CD4-positive, alpha-beta T cell treated with Interleukin-4 for 4 hours (primary cell): ENCODE measurements at regions not wholly inside any gene's neighbourhood (a gene's known extent, or its start where the extent isn't known, plus 50 kb on each side); places are given as distances from the start of the nearest gene placed in this dataset.
"Not testable (repeated sequence)": the region's sequence is repeated elsewhere in the genome, so short reads cannot be mapped to it uniquely, and the experiment has no call there.

ENCODE experiments used
- DNase-seq: peaks from one replicate; pipeline ENCODE4 v3.0.0-alpha.2; 2020

DNA sequence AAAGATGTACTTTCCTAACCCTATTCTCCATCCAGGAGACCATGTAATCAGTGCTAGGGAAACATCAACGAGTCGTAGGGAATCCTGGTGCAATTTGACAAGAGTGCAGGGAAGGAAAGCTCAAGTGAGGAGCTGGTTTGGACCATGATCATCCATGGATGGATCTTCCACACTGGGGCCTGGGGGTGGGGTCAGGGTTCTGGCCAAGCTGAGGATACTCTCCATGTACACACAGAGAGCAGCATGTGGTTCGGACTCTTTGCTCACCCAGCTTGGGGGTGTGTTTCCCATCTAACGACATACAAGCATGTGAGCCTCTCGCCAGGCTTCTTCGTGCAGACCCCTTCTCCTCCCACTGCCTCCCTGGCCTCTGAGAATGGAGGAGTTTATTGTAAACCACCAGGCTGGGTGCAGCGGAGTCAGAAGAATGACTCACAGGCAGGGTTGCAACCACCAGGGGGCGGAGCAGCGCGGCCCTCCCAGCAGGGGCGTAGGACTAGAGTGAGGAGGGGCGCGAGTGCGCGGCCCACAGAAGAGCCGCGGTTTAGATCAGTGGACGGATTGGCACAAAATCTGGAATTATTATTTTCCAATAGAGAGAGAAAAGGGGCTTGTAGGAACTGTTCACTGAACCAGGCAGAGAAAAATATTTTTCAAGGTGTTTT is 530.0 kb upstream of the B3GAT1 start:
- not testable (repeated sequence) for DNase-seq

DNA sequence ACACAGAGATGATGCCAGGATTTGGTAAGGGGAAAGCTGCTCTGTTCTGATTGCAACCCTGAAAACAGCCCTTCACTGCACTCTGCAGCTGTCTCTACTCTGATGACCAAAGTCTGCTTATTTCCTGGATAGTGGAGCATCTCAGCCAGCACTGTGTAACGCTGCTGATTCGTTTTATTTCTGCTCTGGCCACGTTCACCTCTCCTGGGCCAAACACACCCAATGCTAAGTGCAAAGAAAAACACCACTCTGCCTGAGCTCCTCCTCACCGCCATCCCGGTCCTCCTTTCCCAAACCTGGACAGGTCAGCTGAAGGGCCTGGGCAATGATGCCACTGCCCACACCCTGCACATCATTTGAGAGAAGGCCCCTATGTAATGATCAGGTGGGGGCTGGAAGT is 529.3 kb upstream of the B3GAT1 start:
- DNase-seq: no peak

DNA sequence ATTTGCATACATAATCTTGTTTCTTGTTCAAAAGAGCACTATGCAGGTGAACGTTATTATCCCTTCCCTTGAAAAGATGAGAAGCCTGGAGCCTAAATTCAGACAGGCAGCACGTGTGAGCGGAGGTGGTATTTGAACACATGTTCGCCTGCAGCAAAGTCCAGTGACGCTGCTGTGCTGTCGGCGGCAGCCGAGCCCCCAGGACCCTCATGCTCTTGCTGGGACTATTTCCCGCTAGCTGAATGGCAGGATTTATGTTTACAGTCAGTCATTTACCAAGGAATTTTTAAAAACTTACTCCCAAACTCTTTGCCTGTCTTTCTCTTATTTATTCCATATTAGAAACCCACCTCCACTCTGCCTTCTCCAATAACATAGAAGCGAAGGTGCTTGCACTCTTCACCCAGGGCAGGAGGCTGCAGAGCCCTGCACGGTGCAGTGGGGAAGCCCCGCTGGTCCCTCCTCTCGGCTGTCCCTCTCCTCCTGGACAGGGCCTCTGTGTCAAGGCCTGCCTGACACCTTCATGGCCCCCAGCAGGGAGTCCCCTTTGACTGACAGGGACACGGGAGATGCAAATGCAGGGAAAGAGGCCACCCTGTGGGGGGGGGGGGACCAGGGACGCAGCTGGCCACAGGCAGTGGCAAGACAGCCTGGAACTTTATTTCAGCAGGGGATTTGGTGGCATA is 528.5 kb upstream of the B3GAT1 start:
- no peak for DNase-seq

DNA sequence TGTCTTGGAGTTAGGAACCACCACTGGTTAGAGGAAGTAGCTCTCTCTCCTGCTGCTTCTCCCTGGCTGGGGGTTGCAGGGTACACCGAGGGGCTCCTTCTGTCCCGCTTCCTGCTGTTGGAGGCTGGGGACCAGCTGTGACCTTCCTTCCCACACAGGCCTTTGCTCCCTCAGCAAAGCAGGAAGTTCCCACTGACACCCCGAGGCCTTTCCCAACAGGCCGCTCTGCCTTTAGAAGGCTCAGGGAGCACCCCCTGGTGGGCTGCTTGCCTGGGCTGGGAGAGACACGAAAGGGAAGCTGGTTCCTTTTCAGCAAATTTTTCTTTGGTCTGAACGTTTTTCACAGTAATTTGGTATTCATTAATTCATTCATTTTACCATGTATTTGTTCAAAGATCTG is 527.9 kb upstream of the B3GAT1 start:
- DNase-seq: no peak

DNA sequence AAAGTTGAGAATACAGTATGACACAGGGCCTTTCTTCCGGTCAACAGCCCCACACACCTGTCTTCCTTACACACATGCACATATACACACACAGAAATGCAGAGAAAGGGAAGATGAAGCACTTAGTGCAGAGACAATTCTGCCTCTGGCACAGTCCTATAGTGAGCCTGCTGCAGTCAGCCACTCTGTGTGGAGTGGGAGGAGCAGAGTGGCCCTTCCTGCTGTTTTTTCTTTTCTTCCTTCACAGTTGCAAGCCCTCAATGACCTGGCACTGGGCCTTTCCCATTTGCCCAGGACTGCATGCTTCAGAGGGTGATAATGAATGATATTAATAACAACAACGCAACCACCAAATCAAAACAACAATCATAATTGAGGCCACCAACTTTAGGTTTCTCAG is 527.0 kb upstream of the B3GAT1 start:
- no peak for DNase-seq

DNA sequence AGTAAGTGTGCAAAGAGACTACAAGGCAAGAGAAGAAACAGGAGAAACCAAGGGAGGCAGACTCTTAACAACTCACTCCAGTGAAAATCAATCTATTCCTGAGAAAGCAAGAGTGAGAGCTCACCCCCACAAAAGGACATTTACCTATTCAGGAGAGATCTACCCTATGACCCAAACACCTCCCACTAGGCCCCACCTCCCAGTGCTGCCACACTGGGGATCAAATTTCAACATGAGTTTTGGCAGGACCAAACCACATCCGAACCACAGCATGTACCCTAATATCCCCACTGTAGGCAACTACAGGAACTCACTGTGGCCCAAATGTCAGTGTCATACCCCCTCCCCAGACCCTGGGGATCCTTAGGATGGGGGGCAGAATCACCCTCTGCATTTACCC is 526.2 kb upstream of the B3GAT1 start:
- DNase-seq: no peak

DNA sequence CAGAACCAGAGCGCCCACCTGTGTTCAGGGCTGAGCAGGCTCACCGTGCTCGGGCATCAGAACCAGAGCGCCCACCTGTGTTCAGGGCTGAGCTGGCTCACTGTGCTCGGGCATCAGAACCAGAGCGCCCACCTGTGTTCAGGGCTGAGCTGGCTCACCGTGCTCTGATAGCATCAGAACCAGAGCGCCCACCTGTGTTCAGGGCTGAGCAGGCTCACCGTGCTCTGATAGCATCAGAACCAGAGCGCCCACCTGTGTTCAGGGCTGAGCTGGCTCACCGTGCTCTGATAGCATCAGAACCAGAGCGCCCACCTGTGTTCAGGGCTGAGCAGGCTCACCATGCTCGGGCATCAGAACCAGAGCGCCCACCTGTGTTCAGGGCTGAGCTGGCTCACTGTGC is 525.2 kb upstream of the B3GAT1 start:
- DNase-seq: not testable (repeated sequence)

DNA sequence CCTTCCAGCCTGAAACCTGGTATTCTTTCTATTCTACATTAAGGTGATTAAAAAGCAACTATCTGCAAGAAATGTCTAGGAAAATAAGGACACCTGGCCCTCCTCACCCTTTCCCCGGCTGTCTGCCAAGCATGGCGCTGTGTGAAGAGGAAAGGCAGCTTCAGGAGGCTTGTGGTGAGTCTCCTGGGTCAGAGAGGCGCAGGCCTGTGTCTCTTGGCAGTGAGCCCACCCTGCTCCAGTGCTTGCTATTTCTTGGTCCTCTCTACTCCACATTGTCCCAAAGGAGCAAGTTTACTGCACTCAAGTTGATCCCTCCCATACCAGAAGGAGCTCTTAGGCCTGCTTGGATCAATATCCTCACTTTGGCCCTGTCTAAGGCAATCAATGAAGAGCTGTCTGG is 520.7 kb upstream of the B3GAT1 start:
- DNase-seq: no peak

DNA sequence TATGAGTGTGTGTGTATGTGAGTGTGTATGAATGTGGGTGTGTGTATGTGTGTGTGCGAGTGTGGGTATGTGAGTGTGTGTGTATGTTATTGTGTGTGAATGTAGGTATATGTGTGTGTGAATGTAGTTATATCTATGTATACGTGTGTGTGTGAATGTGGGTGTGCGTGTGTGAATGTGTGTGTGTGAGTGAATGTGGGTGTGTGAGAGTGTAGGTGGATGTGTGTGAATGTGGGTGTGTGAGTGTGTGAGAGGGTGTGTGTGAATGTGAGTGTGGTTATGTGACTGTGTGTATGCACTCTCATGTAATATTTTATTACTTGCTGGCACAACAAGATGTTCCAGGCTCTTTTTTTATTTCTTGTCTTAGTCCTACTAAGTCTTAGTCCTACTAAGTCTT is 513.4 kb upstream of the B3GAT1 start:
- no peak for DNase-seq

DNA sequence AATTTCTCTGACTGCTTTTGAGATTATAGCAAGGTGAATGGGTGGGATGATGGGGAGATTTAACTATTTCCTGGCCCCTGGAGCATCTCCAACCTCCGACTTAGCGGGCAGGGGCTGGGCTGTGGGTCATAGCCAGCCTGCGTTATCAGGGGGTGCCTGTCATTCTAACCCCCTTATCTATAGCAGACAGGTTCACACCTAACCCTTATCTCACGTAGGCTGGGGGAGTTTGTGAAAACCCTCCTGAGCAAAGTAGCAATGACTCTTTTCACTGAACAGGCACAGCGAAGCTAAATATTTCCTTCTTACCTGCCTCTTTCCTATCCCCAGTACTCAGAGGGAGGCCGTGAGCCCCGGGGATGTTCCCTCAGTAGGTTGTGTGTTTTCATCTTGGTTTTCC is 511.4 kb upstream of the B3GAT1 start:
- no peak for DNase-seq

DNA sequence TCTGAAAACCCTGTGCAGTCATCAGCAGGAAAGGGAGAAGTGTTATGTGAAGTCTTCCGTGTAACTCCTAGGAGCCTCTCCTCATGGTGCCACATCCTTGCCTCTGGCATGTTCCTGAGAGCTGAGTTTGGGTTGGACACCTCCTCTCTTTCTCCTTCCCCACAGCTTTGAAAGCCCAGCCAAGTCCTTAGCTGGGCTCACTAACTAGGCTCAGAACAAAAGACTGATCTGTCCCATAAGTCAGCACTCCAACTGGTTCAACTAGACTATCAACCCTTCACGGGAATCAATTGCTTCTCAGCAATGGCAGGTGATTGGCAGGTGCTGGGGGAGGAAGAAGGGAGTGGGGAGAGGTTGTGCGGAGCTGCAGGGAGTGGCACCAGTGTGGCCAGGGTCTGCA is 509.9 kb upstream of the B3GAT1 start:
- DNase-seq: no peak

DNA sequence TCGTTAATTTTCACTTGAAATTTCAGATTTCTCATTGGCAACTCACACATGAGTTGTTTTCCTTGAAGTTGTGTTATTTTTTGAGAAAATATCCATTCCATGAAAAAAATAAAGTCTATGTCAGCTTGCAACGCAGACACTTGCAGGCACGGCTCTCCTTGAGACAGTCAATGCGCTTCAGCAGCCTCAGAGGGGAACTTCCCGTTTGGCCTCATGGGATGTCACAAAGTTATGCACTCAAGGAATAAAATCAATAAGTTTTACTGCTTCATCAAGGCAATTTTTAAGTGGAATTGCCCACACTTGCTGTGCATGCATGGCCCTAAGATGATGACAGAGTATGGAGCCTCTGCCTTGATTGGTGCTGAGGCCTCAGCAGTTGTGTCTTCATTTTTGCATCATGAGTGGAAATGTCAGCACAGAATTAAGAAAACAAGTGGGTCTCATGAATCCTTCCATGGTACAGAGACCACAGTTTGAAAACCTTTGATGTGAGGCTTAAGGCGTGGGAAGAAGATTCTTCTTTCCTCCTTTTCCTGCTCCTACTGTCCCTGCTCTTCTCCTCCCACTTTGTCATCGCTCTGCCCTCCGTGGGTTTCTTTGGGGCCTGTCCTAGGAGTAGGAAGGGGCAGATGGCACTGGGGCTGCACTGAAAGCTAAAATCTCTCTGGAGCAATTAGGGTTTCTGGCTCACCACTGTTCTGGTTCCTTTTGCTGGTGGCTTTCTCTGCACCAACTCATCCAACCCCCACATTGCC is 509.0 kb upstream of the B3GAT1 start:
- DNase-seq: no peak

DNA sequence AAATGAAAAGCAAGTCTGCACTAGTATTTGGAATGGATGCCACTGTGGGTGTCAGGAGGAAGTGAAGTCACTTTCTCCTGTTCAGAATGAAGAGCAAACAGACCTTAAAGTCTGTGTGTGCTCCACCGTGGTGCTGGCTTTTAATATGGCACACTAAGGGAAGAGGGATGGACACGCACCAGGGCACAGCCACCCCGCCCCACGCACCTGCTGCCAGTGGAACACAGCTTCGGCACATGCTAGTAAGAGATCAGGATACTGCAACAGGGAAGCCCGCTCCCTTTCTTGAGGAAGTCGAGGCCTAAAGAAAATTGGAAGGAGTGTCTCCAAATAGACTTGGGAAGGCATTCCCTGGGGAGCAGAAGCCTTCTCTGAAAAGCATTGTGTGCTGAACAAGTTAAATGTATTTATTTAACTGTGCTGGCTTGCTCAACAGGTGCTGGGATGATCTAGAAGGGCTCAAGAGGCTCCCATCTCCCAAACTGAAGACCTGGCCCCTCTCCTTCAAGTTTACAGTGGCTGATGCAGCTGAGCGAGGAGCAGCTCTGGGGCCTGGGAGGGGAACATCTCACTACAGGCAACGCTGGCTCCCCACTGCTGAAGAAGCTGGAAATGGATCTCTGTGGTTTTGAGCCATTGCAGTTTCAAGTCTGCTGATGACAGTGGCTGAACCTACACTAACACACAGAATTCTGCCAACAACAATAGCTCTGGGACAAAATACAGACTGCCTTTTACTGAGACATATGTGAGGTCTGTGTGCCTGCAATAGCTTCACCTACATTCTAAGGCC is 504.6 kb upstream of the B3GAT1 start:
- DNase-seq: no peak

DNA sequence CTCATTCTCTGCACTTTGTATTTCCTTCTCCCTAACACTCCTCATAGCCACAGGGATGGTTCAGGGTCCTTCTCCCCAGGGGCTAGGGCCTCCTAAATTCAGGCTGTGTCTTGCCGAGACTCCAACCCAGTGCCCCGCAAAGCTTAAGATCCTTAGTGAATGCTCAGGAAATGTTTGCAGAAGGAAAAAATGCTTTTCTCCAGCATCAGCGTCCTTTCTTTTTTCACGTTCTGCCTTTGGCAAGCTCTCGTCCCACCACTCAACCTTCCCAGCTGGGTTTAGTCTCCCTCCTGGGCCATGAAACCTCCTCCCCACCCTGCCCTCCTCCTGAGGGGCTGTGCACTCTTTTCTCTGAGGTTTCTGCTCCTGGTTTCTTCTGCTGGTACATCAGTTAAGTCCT is 503.8 kb upstream of the B3GAT1 start:
- no peak for DNase-seq

DNA sequence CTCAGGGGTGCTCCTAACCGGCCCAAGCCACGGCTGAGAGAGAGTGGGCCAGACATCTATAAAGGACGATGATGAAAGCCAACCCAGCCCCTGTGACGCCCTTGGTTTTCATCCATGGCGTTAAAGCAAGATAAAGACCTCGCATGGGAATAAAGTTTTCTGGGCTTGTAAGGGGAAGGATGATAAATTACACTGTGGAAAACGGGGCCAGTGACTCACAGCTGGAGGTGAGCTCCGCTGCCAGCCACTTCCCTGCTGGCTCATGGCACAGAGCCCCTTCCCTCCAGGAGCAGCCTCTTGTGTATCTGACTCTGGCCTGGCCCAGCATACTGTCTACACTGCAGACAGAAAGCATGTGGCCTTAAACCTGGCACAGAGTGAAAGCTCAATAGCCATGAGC is 503.2 kb upstream of the B3GAT1 start:
- DNase-seq: no peak

DNA sequence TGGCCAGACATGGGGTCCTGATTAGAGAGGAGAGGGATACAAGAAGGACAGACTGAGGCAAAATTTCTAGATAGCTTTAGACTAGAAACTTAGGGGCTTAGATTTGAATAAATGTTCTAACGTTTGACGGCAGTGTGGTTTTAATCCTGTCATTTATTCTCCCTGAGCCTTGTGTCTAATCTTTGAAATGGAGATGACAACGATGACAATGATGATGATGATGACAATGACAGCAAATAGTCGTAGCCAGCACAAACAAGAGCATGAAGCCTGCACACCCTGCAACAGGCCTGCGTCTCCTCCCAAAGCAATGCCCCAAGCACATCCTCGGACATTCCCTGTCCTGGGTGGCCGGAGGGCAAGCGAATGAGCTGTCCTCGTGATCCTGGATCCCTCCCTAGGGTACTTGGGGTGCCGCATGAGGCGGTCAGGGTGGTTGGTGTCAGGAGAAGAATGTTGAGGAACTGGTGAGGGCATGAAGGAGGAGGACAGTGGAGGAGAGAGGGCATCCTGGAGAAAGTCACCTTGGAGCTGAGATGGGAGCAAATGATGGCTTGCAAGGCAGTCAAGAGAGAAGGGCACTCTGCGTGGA is 502.1 kb upstream of the B3GAT1 start:
- no peak for DNase-seq

DNA sequence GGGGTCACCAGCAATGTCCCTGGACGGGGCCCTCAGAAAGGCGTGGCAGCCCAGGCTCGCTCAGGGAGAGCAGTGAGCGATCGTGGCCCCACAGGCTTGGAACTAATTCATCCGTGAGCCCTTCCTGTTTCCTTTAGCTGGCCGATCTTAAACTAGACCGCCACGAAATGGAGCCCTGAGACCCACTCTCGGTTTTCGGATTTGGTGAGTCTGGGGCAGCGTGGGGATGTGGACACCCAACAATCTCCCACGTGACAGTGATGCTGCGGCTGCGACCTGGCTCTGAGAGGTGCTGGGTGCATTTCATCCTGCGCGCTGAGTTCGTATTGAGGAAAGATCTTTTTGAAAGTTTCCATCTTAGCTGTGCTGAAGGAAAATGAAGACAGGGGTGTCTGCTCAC is 501.3 kb upstream of the B3GAT1 start:
- no peak for DNase-seq

DNA sequence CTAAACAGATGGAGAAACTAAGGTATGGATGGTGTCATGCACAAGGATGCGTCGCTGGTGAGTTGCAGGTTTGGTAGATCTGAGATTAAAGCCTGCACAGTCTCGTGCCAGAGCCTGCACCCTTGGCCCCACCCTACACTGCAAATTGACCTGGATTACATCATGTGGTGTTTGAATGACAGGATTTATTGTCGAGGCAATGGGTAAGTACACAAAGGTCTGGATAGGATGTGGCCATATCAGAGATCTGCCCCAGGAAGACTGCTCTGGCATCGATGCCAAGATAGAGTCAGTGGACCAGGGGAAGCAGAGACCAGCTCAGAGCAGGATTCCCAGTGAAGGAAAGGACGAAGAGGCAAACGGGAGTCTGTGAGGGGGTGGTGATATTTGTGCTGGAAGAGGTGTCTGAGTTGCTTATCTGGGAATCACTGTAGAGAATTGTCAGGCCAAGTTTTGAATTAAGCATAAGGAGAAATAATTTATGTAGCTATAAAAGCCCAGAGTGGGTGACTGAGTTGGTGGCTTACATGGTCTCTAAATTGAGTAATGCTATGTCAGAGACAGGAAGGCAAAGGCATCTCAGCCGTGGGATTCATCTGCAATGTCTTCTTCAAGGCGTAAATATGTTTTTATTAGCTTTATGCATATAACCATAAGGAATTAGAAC is 499.6 kb upstream of the B3GAT1 start:
- DNase-seq: no peak

DNA sequence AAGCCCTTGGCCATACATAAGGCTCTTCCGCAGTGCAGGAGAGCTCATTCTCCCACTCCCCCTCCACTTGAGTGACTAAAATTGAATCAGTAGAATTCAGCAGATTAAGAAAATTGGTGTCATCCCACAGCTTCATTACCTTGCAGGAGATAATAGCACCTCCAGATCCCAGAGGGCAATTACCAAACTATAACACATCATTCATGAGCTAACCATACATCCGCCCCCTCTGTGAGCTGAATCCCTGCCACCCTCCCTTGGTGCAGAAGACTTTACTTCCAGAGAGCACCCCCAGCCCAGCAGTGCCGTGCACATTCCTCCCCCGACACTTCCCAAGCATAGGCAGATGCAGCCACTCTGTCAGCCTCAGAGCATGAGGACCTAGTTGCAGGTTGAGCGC is 496.5 kb upstream of the B3GAT1 start:
- no peak for DNase-seq

DNA sequence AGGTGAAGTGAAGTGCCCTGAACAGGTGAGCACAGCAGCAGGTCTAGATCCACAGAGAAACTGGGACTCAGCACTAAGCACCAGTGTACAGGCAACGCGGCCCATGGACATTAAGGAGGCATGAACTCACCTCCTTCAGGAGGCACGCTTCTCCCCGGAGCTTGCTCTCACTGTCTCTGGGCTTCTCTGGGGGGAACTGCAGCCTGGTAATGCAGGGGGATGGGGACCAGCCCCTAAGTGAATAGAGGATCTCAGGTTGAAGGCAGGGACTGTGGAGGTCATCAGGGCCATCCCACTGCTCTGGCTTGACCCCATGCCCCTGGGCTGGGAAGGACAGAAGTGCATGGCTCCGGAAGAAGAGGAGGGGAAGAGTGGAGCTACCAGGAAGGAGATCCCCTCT is 495.6 kb upstream of the B3GAT1 start:
- no peak for DNase-seq

DNA sequence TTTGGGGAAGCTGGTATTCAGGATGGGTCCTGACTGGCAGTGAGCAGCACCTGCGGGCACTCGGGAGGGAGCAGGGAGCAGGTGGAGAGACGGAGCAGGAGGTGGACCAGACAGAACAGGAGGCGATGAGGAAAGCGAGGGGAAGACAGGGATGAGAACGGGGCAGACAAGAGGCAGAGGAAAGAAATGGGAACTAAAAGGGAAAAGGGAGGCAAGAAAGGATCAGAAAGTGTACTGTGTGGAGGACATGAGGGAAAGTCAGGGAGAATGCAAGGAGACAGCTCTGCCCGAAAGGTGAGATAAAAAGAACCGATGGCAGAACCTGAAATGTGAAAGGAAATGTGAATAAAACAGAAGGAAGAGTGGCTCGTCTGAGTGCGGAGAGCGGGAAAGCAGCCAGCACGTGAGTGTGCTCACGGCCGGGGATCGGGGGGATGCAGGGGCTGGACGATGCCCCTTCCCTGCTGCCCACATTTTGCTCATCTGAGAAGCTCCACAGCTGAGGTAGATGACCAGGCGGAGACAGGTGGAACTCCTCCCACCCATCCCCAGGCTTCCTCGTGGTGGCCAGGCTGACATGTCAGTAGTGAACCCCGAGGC is 494.4 kb upstream of the B3GAT1 start:
- no peak for DNase-seq

DNA sequence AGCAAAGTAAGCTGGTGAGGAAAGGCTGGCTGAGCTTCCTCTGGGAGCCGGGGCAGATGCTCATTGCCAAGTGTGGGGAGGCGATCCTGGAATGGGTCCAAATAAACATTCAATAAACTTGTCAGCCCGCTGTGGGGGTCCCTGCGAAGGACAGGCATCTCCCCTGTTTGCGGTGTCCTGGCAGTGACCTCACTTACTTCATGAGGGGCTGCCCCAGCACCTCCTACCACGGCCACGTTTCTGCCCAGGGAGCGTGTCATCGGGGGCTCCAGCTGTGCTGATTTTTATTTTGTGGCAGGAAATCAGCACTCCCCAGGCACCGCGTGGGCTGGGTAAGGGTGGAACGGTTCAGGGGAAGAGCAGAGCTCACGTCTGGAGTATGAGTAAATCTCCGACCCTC is 493.9 kb upstream of the B3GAT1 start:
- no peak for DNase-seq
